ENCODE measurements at regions not wholly inside any gene's neighbourhood (a gene's known extent, or its start where the extent isn't known, plus 50 kb on each side); places are given as distances from the start of the nearest gene placed in this dataset.

DNA sequence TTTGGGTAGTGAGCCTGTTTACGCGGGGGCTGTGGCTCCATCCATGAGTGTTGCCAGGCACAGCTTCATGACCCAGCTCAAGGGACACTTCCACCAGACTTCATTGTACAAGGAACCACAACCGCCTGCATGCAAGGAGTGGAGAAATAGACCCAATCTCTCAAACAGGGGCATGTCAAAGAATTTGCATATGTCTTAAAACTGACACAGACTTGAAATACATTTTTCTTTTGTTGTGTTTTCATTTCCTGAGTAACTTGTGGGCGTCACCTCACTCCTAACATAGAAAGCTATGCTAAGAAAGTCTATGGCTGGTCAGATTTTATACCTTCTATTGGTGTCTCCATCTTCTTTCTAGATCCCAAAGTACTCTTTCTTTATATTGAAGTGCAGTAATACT, 266.2 kb upstream of the RNF32 start:
- TF ChIP-seq CTCF (IDR thresholded peaks at IDR 0.05) (no peak), POLR2AphosphoS5 (IDR thresholded peaks at IDR 0.05; ENCODE audit: low read depth, low read length) (no peak), REST (IDR thresholded peaks at IDR 0.05; ENCODE audit: insufficient read depth in 1 of 2, low read depth in 2 of 2, low read length in 1 of 2) (no peak), SIN3A (IDR thresholded peaks at IDR 0.05; ENCODE audit: borderline replicate concordance, insufficient read depth, low read depth, low read length) (no peak)

All from Panc1 (cell line).